Central memory CD8-positive, alpha-beta T cell (primary cell): ENCODE measurements at regions not wholly inside any gene's neighbourhood (a gene's known extent, or its start where the extent isn't known, plus 50 kb on each side); places are given as distances from the start of the nearest gene placed in this dataset.

Experiments used
- ATAC-seq: fragments of 150-1000 bp; cut with Tn5 transposase; replicated peaks from 2 replicates; pipeline ENCODE4 v1.10.0; 2022; ENCODE audit warnings: mild to moderate bottlenecking, moderate FRiP score, moderate number of reproducible peaks; ENCODE audit not compliant: poor library complexity, severe bottlenecking; ENCODE audit errors: extremely low read depth
- DNase-seq, 2 donors: peaks; one replicate each; pipeline ENCODE4 v3.0.0; 2021; ENCODE audit warnings: low spot score in 2 of 2
- H3K27ac Mint-ChIP-seq: one replicate; pipeline ENCODE4 v1.8.0; 2022; ENCODE audit warnings: low read depth, mild to moderate bottlenecking, moderate library complexity, mixed read lengths
- H3K27me3 Mint-ChIP-seq: one replicate; pipeline ENCODE4 v1.8.0; 2022; ENCODE audit warnings: mixed read lengths
- H3K36me3 Mint-ChIP-seq: one replicate; pipeline ENCODE4 v1.8.0; 2022; ENCODE audit warnings: mild to moderate bottlenecking, moderate library complexity, mixed read lengths; ENCODE audit not compliant: insufficient read depth
- H3K4me1 Mint-ChIP-seq: one replicate; pipeline ENCODE4 v1.8.0; 2022; ENCODE audit warnings: mixed read lengths
- H3K4me3 Mint-ChIP-seq: one replicate; pipeline ENCODE4 v1.8.0; 2022; ENCODE audit warnings: mild to moderate bottlenecking, moderate library complexity, mixed read lengths
- H3K9me3 Mint-ChIP-seq: one replicate; pipeline ENCODE4 v1.8.0; 2022; ENCODE audit warnings: mixed read lengths

DNA sequence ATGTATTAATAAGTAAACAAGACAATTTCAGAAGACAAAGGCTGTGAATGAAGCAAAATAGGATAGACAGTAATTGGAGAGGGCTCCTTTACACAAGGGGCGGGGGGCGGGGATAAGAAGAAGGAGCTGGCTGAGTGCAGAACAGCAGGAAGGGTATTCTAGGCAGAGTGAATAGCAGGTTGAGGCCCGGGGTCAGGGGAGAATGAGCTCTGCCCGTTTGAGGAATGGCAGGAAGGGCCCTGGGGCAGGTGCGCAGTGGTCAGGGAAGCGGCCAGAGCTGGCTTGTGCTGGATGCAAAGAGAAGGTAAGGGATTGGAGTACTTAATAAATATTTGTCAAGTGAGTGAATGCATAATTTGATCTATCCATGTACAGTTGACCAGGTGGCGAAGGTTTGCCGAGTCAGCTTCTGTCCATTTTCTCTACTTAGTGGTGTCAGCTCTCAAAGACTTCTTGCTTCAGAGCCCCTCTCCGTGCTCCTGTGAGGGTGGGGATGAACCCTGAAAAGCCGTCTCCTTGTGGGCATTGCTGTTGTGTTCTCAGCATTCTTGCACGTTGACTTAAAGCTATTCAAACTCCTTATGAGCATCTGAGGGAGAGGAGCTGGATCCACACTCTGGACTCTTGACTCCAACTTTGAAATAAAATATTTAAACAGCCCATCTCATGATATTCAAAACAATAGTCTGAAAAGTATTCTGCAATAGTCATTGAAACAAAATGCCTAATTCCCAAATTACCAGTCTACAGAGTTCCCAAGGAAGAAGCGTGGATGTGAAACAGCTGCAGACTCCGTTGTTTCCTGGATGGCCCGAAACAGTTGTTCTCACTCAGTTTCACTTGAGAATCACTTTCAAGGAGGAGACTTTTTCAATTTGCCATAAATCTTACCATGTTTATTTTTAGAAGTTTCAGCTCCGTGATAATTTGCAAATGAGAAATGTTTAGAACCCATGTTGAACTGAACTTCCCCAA, 105.1 kb downstream of the EDN3 start:
- Mint-ChIP-seq H3K27me3 (peaks cover 23% of the 10 kb centered on the region), H3K27ac (no peak overlapping the region), H3K9me3 (no peaks in the 10 kb centered on the region), H3K4me3 (no peak overlapping the region), H3K4me1 (no peaks in the 10 kb centered on the region), H3K36me3 (no peaks in the 10 kb centered on the region)
- DNase-seq (no peak), ATAC-seq (no peak)

DNA sequence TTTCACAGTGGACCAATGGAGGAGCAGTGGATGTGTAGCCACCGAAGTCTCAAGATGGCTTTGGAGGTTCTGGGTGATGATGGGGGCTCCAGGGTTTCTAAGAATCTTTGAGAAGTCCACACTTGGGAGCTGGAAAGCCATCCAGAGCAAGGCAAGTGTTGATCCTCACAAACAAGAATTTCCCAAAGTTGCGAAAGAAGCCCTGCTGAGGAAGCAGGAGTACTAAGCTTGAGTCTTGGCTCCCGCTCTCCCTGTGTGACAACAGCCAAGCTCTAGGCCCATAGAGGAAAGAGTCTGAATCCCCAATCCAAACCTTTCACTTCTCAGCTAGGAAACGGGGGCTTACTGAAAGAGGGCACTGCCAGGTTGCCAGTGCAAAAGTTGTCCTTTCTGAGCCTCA, 106.0 kb downstream of the EDN3 start:
- no peaks in the 10 kb centered on the region for H3K9me3 Mint-ChIP-seq
- H3K27me3 Mint-ChIP-seq, result peaks cover 32% of the 10 kb centered on the region
- DNase-seq (no peak), ATAC-seq (no peak)
- H3K4me3 Mint-ChIP-seq, result no peak overlapping the region
- H3K27ac Mint-ChIP-seq, result no peak overlapping the region
- H3K36me3 Mint-ChIP-seq, result no peaks in the 10 kb centered on the region
- H3K4me1 Mint-ChIP-seq, result no peaks in the 10 kb centered on the region

DNA sequence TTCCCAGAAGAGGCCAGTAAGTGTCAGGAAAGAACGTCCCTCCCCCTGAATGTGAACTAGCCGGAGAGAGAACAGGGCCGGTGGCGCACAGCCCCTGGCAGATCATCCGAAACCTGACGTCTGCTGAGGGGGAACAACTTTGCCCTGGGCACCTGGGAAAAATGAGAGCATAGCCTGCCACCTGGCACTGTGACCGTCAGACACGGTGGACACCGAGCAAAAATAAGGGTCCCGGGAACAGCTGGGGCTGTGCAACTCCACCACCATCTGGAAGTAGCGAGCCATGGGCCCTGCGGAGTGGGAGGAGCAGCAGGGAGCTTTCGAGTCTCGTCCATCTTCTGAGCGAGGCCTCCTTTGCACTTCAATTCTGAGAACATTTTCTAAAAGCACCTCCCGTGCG, 110.8 kb downstream of the EDN3 start:
- no peaks in the 10 kb centered on the region for H3K9me3 Mint-ChIP-seq
- H3K36me3 Mint-ChIP-seq, result no peaks in the 10 kb centered on the region
- no peak overlapping the region for H3K27ac Mint-ChIP-seq

DNA sequence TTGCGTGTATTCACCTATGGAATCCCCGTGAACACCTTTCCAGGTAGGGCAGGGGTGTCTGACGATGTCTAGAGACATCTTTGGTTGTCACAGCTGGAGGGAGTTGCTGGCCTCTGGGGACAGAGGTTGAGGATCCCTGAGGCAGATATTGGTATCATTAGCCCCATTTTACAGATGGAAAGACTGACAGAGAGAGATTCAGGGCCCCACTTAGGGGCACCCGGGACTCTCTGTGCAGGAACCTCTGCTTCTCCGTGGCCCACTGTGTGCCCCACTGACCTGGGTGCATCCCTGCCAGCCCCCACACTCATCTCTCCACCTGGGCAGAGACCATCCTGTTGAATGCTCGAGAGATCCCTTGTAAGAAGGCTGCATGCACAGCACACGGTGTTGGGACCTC, 111.2 kb downstream of the EDN3 start:
- ATAC-seq (no peak), DNase-seq (no peak)
- no peaks in the 10 kb centered on the region for H3K9me3 Mint-ChIP-seq
- peaks cover 67% of the 10 kb centered on the region for H3K27me3 Mint-ChIP-seq
- H3K27ac Mint-ChIP-seq, result no peak overlapping the region
- no peak overlapping the region for H3K4me3 Mint-ChIP-seq
- no peaks in the 10 kb centered on the region for H3K4me1 Mint-ChIP-seq
- H3K36me3 Mint-ChIP-seq, result no peaks in the 10 kb centered on the region

More for the DNA sequence above, 110.8 kb downstream of the EDN3 start:
- ATAC-seq (no peak), DNase-seq (no peak)
- peaks cover 63% of the 10 kb centered on the region for H3K27me3 Mint-ChIP-seq
- H3K4me3 Mint-ChIP-seq, result no peak overlapping the region
- H3K4me1 Mint-ChIP-seq, result no peaks in the 10 kb centered on the region

DNA sequence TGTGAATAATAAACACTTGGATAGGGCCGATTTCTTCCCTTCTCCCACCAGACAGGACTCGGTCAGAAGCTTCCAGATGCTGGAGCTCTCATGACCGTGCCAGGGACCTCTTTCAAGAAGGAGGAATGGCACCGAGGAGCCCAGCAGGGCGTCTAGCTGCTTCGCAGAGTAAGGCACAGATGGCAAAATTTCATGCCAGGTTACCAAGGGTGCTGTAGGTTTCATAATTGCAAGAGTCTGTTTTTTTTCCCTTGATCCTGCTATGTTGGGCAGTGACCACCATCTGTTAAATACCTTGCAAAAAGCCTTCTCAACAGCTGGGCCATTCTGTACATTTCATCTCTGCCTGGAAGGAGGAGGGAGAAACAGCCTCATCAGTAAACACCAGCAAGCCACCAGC, 111.8 kb downstream of the EDN3 start:
- no peak overlapping the region for H3K27ac Mint-ChIP-seq
- DNase-seq, result no peak
- no peak for ATAC-seq
- H3K36me3 Mint-ChIP-seq, result no peaks in the 10 kb centered on the region
- H3K4me1 Mint-ChIP-seq, result no peaks in the 10 kb centered on the region
- no peaks in the 10 kb centered on the region for H3K9me3 Mint-ChIP-seq
- H3K4me3 Mint-ChIP-seq, result no peak overlapping the region
- H3K27me3 Mint-ChIP-seq, result peaks cover 71% of the 10 kb centered on the region

GRCh38 chr20:59412875-59413284, 112.5 kb downstream of the EDN3 start:
- DNase-seq (no peak), ATAC-seq (no peak)
- Mint-ChIP-seq H3K27ac (no peak overlapping the region), H3K4me1 (no peaks in the 10 kb centered on the region), H3K4me3 (no peak overlapping the region), H3K27me3 (peaks cover 75% of the 10 kb centered on the region), H3K36me3 (no peaks in the 10 kb centered on the region), H3K9me3 (no peaks in the 10 kb centered on the region)

GRCh38 chr20:59413326-59413865, 113.0 kb downstream of the EDN3 start:
- H3K36me3 Mint-ChIP-seq, result no peaks in the 10 kb centered on the region
- ATAC-seq (no peak), DNase-seq (no peak)
- no peak overlapping the region for H3K4me3 Mint-ChIP-seq
- H3K4me1 Mint-ChIP-seq, result no peaks in the 10 kb centered on the region
- H3K27ac Mint-ChIP-seq, result no peak overlapping the region
- H3K27me3 Mint-ChIP-seq, result peaks cover 75% of the 10 kb centered on the region
- H3K9me3 Mint-ChIP-seq, result no peaks in the 10 kb centered on the region

DNA sequence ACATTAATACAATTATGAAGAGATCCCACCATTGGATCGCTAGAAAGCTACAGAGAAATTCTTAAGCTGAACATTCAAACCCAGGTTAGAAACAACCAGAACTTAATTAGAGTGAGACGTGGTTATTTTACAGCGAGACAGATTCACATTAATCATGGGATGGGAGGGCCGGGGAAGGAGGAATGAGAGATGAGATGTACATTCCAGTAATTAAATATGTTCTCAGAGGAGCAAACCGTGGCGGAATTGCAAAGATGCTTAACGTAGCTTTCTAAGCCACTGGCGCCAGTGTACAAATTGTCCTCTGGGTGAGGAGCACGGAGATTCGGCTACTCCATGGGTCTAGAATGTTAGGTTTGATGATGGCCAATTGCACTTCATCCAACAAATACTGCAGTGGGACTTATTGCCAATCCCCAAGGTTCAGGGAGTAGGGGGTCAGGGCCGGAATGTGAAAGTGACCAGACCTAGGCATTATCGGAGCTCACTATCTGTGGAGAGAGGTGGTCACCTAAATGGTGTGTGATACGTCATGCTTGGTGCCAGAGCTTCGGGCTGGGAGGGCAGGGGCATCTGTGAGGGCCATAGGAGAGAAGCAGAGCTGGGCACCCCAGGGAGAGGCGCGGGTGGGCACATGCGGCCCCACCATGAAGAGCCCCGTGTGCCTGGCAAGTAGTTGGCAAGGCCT, 114.7 kb downstream of the EDN3 start:
- Mint-ChIP-seq H3K36me3 (no peaks in the 10 kb centered on the region), H3K27ac (no peak overlapping the region), H3K9me3 (no peaks in the 10 kb centered on the region), H3K4me3 (no peak overlapping the region), H3K4me1 (no peaks in the 10 kb centered on the region), H3K27me3 (peaks cover 82% of the 10 kb centered on the region)
- DNase-seq, result no peak
- no peak for ATAC-seq

DNA sequence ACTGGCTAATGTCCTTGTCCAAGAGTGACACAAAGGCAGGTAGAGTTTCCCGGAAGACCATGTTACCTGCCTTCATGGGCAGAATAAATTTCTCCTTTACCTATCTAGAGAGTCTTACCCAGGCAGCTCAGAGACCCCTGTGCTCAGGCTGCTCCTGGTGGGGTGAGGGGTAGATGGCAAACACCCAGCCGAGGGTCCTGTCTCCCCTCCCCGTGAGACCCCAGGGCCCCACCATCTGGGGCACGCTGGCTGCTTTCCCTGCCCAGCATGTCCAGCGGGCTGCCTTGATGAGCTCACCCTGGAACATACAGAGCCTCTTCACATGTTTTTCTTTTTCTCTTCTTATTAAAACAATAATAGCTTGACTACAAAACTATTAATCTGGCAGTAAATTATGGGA, 116.5 kb downstream of the EDN3 start:
- DNase-seq (no peak), ATAC-seq (no peak)
- Mint-ChIP-seq H3K27ac (no peak overlapping the region), H3K36me3 (peaks cover under 1% of the 10 kb centered on the region), H3K9me3 (no peaks in the 10 kb centered on the region), H3K4me1 (no peaks in the 10 kb centered on the region), H3K27me3 (peaks cover 76% of the 10 kb centered on the region), H3K4me3 (no peak overlapping the region)

DNA sequence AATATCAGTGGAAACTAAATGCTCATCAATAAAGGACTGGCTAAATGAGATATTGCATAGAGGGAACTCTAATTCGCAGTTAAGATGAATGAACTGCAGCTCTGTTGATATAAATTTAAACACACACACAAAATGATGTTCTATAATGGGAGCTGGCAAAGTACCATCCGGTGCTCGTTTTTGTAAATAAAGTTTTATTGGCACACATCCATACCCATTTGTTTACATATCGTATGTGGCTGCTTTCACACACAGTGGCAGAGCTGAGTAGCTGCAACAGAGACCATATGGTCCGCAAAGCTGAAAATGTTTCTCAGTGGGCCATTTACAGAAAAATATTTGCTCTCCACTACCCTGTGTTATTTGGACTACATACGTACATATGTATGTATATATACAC, 120.7 kb downstream of the EDN3 start:
- ATAC-seq (no peak), DNase-seq (no peak)
- H3K9me3 Mint-ChIP-seq, result no peaks in the 10 kb centered on the region
- peaks cover 46% of the 10 kb centered on the region for H3K27me3 Mint-ChIP-seq
- H3K27ac Mint-ChIP-seq, result no peak overlapping the region
- no peaks in the 10 kb centered on the region for H3K4me1 Mint-ChIP-seq
- H3K4me3 Mint-ChIP-seq, result no peak overlapping the region
- peaks cover 2% of the 10 kb centered on the region for H3K36me3 Mint-ChIP-seq

GRCh38 chr20:59421920-59422637, 121.7 kb downstream of the EDN3 start:
- no peak overlapping the region for H3K27ac Mint-ChIP-seq

GRCh38 chr20:59422872-59423544, 122.6 kb downstream of the EDN3 start:
- Mint-ChIP-seq H3K9me3 (no peaks in the 10 kb centered on the region), H3K27me3 (peaks cover 29% of the 10 kb centered on the region), H3K4me1 (no peaks in the 10 kb centered on the region), H3K4me3 (no peak overlapping the region), H3K27ac (no peak overlapping the region), H3K36me3 (peaks cover 2% of the 10 kb centered on the region)
- no peak for DNase-seq
- no peak for ATAC-seq

More at GRCh38 chr20:59421920-59422637, 121.7 kb downstream of the EDN3 start:
- peaks cover 2% of the 10 kb centered on the region for H3K36me3 Mint-ChIP-seq
- H3K9me3 Mint-ChIP-seq, result no peaks in the 10 kb centered on the region
- peaks cover 38% of the 10 kb centered on the region for H3K27me3 Mint-ChIP-seq
- no peak for DNase-seq
- ATAC-seq, result no peak
- no peak overlapping the region for H3K4me3 Mint-ChIP-seq
- no peaks in the 10 kb centered on the region for H3K4me1 Mint-ChIP-seq
